Loucy (cell line): ENCODE measurements at regions not wholly inside any gene's neighbourhood (a gene's known extent, or its start where the extent isn't known, plus 50 kb on each side); places are given as distances from the start of the nearest gene placed in this dataset.

Experiments used
- EZH2phosphoT487 ChIP-seq: fragments of 200-600 bp; IDR thresholded peaks from 2 replicates; pipeline ENCODE4 v1.6.1; 2018; ENCODE audit warnings: antibody characterized with exemption, mild to moderate bottlenecking, moderate library complexity, borderline replicate concordance
- TF ChIP-seq, protein P1 (sequence below): fragments of 200-600 bp; sonication (generic); conservative IDR thresholded peaks from 2 replicates; pipeline ENCODE4 v1.5.1; 2014; ENCODE audit warnings: mild to moderate bottlenecking, antibody characterized with exemption, low read length

GRCh38 chr7:52211930-52212329, 823.5 kb upstream of the POM121L12 start:
- TF ChIP-seq, protein P1, sequence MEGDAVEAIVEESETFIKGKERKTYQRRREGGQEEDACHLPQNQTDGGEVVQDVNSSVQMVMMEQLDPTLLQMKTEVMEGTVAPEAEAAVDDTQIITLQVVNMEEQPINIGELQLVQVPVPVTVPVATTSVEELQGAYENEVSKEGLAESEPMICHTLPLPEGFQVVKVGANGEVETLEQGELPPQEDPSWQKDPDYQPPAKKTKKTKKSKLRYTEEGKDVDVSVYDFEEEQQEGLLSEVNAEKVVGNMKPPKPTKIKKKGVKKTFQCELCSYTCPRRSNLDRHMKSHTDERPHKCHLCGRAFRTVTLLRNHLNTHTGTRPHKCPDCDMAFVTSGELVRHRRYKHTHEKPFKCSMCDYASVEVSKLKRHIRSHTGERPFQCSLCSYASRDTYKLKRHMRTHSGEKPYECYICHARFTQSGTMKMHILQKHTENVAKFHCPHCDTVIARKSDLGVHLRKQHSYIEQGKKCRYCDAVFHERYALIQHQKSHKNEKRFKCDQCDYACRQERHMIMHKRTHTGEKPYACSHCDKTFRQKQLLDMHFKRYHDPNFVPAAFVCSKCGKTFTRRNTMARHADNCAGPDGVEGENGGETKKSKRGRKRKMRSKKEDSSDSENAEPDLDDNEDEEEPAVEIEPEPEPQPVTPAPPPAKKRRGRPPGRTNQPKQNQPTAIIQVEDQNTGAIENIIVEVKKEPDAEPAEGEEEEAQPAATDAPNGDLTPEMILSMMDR = no peak
- TF ChIP-seq EZH2phosphoT487 = no peak
